CD4-positive, alpha-beta T cell treated with Interleukin-21 for 1 hour (primary cell): ENCODE measurements at regions not wholly inside any gene's neighbourhood (a gene's known extent, or its start where the extent isn't known, plus 50 kb on each side); places are given as distances from the start of the nearest gene placed in this dataset.
"Not testable (repeated sequence)": the region's sequence is repeated elsewhere in the genome, so short reads cannot be mapped to it uniquely, and the experiment has no call there.

Experiments used
- DNase-seq: peaks from one replicate; pipeline ENCODE4 v3.0.0-alpha.2; 2020

- DNase-seq: no peak
Measured at GRCh38 chr5:120252839-120253238, 211.3 kb upstream of the PRR16 start.

- no peak for DNase-seq
Measured at GRCh38 chr5:120254385-120254784, 209.7 kb upstream of the PRR16 start.

GRCh38 chr5:120255214-120255613 is 208.9 kb upstream of the PRR16 start:
- DNase-seq: no peak

GRCh38 chr5:120256376-120256775 is 207.7 kb upstream of the PRR16 start:
- no peak for DNase-seq

GRCh38 chr5:120257358-120257971 is 206.6 kb upstream of the PRR16 start:
- no peak for DNase-seq

- peak; percentile 1 for DNase-seq
Measured at GRCh38 chr5:120258123-120258522, 206.0 kb upstream of the PRR16 start.

- DNase-seq: no peak
Measured at GRCh38 chr5:120260651-120261050, 203.4 kb upstream of the PRR16 start.

GRCh38 chr5:120270498-120270897 is 193.6 kb upstream of the PRR16 start:
- DNase-seq: no peak

- no peak for DNase-seq
Measured at GRCh38 chr5:120293796-120294195, 170.3 kb upstream of the PRR16 start.

GRCh38 chr5:120297616-120298015 is 166.5 kb upstream of the PRR16 start:
- DNase-seq: no peak

GRCh38 chr5:120298981-120299380 is 165.1 kb upstream of the PRR16 start:
- DNase-seq: no peak

GRCh38 chr5:120304663-120305062 is 159.4 kb upstream of the PRR16 start:
- no peak for DNase-seq

- no peak for DNase-seq
Measured at GRCh38 chr5:120306303-120306702, 157.8 kb upstream of the PRR16 start.

- no peak for DNase-seq
Measured at GRCh38 chr5:120314191-120314590, 149.9 kb upstream of the PRR16 start.

- no peak for DNase-seq
Measured at GRCh38 chr5:120320626-120321025, 143.5 kb upstream of the PRR16 start.

GRCh38 chr5:120326651-120327050 is 137.4 kb upstream of the PRR16 start:
- DNase-seq: no peak

GRCh38 chr5:120327180-120327579 is 136.9 kb upstream of the PRR16 start:
- no peak for DNase-seq

- DNase-seq: no peak
Measured at GRCh38 chr5:120329095-120329494, 135.0 kb upstream of the PRR16 start.

GRCh38 chr5:120330558-120330957 is 133.5 kb upstream of the PRR16 start:
- DNase-seq: no peak

- no peak for DNase-seq
Measured at GRCh38 chr5:120344181-120344580, 119.9 kb upstream of the PRR16 start.

GRCh38 chr5:120345947-120346346 is 118.2 kb upstream of the PRR16 start:
- DNase-seq: no peak

GRCh38 chr5:120351071-120351470 is 113.0 kb upstream of the PRR16 start:
- DNase-seq: not testable (repeated sequence)

GRCh38 chr5:120354126-120354525 is 110.0 kb upstream of the PRR16 start:
- DNase-seq: no peak

- no peak for DNase-seq
Measured at GRCh38 chr5:120358949-120359348, 105.2 kb upstream of the PRR16 start.

- no peak for DNase-seq
Measured at GRCh38 chr5:120361941-120362340, 102.2 kb upstream of the PRR16 start.

GRCh38 chr5:120362426-120362825 is 101.7 kb upstream of the PRR16 start:
- no peak for DNase-seq
